NCI-H526 treated with DMSO at 0.1 percent for 48 hours (cell line): ENCODE measurements at regions not wholly inside any gene's neighbourhood (a gene's known extent, or its start where the extent isn't known, plus 50 kb on each side); places are given as distances from the start of the nearest gene placed in this dataset.
A peak's percentile ranks its signal among the peaks of the same experiment; 100 is the strongest.

Experiments
- DNase-seq: peaks from one replicate; lab custom pipeline; 2025; lab: John Stamatoyannopoulos, UW

DNA sequence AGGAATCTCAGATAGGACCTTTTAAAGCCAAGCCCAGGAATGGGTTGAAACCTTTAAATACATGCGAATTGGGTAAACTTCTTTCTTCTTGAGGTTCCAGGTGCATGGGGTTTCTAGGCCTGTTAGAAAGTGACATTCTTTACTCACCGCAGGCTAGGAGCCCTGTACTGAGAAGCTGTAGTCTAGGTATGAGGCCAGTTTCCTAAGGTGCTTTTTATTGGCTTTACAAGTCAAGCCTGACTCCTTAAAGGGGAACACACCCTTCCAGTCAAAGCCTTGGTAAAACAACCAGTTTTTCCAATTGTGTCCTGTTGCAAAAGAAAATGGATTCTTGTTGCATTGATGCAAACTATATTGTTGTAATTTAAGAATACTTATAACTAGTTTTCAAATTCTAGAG is 76.1 kb upstream of the ATP11B start:
- DNase-seq: no peak

DNA sequence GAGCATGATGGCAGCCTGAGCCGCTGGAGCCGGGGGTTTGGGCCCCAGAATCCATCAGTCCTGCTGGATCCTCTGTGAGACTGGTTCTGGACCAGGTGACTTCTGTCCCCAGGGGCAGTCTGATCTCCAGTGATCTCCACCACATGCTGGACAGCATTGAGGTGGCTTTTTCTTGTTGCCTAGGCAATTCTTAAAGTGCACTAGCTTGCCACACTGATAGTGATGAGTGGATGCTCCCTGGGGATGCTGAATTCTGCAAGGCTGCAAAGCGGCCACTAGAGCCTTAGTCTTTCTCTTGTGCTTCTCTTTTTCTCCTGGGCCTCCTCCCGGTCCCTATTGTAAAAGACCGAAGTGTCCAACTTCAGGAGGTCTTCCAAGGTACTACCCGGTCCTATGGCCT is 70.4 kb upstream of the ATP11B start:
- no peak for DNase-seq

DNA sequence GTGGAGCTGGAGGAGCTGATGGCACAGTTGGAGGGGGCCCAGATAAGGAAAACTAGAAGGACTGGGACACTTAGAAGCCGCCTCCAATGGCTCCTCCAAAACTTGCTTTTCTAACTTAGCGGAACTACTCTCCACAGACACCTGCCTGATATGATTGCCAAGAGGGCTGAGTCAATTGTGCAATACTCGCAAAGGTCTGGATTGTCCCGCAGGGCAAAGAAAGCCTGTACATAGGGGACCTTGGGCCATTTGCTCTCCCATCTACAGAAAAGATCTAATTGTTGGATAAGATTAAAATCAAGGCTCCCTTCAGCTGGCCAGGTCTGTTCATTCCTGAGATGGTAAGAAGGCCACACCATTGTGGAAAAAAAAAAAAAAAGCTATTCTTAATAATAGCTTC is 69.7 kb upstream of the ATP11B start:
- no peak for DNase-seq

DNA sequence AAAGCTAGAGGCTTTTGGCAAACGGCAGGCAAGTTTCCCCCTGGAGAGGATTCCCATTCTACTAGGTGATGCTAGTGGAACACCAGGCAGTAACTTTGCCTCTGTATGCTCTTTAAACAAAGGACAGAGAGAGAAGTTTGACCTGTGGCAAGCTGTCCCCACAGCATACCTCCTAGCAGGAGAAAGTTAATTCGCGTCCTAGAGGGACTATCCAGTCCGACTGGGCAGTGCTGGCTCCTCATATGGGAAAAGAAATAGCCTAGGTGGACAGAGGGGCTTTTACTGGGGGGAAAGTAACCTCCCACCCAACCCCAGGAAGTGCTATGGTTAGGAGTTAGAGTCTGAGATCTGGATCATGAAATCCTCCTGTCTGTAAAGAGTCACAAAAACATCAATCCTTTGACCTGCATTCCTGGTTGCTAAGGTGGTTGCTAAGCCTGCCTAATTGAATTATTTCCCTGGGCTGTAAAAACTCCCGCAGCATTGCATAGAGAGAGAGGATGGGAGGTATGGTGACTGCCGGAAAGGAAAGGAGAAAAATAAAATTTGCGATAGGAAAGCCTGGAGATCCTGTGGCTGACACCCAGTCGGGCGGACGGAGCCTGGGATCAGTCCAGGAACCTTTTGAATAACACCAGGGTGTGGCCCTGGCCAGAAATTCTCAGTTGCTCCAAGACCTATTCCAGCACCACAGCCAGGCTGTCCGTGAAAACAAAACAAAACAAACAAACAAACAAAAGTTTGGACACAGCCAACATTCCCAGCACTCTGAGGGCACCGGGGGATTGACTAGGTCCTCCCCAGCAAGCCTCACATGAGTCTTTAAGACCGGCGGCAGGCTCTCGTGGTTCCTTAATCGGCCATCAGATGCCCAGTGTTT is 67.7 kb upstream of the ATP11B start:
- DNase-seq: no peak

DNA sequence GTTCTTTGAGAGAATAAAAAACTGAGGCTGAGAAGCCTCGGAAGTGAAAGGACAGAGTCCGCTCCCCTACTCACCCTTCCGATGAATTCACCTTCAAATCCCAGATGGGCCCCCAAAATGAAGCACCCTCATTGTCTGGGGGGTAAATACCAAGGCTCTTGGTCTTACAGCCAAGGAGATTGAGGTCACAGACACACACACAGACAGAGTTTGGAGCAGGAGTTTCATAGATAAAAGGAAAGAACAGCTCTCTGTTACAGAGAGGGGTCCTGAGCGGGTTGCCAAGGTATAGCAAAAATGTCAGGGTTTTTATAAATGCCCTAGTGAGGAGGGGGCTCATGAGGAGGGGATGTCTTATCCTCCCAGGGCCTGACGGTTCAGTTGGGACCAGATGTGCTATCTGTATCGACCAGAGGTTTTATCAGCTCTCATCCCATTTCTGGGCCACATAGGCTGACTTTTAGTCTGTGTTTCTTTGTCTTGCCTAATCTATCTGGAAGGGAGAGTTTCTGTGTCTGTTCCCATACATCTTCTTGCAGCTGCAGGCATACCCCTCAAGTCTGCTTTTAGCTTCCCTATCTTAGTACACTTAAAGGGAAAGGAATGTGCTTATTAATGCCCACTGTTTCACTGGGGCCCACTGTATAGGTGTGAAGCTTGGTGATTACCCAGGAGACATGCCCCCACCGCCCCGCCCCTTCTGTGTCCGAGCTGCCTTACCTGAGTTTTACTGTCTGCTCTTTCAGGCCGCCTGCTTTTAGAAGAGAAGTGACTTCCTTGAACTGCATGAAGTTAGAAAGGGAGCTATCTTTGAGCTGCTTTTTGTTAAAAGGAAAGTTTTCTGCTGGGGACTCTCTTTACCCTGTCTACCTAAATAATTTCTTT is 66.8 kb upstream of the ATP11B start:
- no peak for DNase-seq

DNA sequence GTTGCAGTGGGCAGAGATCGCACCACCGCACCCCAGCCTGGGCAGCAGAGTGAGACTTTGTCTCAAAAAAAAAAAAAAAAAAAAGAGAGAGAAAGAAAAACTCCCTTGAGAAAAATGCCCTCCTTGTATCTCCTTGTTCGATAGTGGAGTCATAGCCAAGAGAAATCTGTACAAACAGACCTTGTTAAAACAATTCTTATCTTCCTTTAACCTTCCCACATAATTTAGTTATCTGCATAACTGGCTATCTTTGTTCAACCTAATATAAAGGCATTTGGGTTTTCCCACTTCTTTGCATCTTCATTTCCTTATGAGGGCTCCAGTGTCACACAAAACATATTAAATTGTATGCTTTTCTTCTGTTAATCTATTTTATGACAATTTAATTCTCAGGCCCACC is 65.1 kb upstream of the ATP11B start:
- DNase-seq: no peak

DNA sequence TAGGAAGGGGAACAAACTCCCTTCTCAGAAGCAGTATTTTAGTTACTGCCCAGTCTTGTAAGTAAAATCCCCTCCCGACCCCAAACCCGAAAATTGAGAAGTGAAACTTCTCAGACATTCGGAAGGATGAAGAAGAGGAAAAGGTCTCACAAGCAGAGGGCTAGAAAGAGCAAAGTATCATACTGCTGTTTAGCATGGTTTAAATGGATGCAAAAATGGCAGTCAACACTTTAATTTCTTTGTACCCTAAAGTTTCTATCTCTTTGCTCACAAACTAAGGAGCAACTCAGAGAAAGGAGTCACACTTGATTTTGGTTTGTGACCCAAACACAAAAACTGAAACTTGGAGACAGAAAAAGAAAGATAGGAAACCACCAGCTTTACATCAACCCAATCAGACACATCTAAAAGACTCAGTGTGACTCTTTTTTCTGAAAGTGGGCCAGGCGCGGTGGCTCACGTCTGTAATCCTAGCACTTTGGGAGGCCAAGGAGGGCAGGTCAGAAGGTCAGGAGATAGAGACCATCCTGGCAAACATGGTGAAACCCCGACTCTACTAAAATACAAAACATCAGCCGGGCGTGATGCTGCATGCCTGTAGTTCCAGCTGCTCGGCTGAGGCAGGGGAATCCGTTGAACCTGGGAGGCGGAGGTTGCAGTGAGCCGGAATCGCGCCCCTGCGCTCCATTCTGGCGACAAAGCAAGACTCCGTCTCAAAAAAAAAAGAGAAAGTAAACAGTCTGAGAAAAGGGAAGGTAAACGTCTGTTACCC is 63.2 kb upstream of the ATP11B start:
- no peak for DNase-seq

DNA sequence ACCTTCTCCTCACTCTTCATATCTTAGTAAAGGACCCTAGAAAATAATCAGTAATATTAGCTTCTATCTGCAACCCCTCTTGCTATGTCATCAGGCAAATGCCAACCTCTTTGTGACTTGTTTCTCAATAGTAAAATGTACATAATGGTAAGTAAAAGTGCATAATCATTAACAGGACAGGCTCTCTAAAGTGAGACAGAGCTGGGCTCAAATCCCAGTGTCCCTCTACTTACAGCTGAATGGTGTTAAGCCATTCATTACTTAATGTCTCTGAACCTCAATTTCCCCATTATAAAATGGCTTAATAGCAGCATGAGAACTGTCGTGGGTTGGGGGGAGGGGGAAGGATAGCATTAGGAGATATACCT is 62.6 kb upstream of the ATP11B start:
- DNase-seq: no peak

DNA sequence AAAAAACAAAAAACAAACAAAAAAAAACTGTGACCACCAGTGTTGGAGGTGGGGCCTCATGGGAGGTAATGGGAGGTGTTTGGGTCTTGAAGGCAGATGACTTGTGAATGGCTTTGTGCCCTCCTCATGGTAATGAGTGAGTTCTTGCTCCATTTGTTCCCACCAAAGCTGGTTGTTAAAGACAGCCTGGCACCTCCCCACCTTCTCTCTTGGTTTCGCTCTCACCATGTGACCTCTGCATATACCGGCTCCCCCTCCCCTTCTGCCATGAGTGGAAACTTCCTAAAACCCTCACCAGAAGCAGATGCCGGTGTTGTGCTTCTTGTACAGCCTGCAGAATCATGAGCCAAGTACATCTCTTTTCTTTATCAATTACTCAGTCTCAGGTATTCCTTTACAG is 61.5 kb upstream of the ATP11B start:
- DNase-seq: no peak

DNA sequence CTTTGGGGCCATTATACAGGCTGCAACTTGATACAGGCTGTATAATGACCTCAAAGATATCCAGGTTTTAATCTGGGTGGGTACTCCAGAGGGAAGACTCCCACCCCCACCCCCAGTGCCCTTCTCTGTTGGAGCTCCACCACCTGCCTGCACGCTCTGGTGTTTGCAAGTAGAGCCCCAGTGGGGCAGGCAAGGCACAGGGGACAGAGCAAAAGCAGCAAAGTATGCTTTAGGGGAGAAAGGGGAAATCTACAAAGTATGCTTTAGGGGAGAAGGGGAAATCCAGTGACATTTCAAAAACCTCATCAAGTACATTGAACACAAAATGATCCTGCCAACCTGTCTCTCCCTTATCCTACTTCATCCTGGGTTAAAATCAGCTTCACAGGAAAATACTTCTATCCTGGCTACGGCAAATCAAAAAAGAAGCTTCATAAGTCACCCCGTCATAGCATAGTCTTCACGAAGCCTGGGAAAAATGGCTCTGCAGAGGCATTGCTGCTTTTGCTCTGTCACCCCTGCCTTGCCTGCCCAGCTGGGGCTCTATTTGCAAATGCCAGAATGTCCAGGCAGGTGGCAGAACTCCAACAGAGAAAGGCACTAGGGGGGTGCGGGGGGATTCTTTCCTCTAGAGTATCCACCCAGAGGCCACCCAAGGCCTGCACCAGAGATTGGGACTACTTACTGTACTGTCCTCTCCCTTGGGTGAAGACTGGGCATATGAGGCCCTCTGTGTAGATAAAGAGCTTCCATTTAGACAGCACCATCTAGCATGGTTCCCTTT is 60.9 kb upstream of the ATP11B start:
- DNase-seq: no peak

DNA sequence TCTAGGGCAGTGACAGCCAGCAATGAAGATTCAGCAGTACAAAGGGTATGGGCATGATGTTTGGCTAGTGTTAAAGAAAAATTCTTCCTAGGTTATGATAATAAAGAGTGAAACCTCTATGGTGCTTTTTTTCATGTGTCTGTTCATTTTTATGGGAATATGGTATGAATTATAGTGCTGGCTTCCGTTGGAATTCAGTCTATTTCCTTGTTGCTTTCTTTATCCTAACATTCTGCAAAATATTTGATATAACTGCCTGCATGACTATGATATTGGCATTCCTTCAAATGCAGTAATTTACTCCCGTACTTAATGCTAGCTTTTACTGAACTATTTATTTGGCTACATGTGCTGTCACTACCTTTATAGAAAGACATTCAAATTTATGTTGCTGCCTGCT is 57.6 kb upstream of the ATP11B start:
- DNase-seq: no peak

DNA sequence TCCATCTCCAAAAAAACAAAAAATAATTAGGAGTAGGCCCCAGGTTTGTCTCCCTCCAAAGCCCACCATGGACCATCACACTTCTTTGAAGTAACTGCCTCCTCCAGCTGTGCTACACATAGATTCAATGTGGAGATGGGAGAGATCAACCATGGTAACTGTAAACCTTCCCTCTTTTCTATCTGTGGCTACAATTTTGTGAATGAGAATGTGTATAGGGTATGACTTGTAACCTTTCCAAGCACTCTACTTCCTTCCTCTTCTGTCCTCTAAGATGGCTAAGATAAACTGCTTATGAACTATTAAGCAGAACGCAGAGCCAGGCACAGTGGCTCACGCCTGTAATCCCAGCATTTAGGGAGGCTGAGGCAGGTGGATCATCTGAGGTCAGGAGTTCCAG is 55.5 kb upstream of the ATP11B start:
- DNase-seq: no peak

DNA sequence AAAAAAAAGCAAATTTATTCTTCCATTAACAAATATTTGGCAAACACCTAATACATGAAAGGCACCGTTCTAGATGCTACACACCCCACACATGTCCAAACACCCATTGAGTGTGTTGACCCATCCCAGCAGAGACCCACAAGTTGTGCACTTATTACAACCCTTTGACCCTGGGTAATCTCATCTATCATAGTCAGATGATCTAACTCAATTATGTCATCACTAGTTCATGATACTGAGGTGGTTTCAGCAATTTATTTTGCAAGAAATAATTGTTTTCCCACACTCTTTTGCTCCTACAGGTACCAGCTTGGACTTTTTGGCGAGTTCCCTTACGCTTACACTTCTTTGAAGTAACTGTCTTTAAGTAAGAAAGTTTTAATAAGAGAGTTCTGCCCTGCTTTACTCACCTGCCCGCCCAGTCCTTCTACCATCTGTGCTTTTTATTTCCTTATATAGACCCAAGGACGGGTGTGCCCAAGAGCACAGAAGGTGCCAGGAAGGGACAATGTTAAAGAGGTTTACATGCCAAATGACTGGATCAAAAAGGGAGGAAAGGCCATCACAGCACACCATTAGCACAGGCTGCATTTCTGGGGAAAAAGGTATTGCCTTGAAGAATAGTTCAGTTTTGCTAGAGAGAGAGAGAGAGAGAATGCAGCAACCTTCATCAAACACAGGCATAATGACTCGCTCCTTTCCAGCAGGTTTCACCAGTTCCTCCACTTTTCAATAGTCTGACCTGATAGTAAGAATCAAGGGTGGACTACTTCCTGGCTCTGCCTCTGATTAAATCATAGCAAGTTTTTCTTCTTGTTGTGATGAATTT is 54.5 kb upstream of the ATP11B start:
- DNase-seq: no peak

DNA sequence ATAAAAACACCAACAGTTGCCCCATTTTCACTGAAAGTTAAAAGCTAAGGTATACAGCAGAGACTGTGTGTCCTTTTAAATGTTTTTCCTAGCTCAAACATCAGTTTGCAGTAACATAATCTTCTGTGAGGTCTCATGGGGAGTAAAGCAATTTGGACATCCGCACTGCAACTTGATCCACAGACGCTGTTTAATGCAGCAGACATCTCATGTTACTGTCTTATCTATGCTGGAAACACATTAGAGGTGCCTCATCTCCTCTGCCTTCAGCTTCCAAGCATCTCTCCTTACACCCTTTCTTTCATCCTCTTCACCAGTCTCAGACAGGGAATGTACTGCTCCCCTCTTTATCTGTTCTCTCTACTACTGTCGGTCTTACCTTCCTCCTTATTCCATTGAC is 53.7 kb upstream of the ATP11B start:
- peak; percentile 32 for DNase-seq

DNA sequence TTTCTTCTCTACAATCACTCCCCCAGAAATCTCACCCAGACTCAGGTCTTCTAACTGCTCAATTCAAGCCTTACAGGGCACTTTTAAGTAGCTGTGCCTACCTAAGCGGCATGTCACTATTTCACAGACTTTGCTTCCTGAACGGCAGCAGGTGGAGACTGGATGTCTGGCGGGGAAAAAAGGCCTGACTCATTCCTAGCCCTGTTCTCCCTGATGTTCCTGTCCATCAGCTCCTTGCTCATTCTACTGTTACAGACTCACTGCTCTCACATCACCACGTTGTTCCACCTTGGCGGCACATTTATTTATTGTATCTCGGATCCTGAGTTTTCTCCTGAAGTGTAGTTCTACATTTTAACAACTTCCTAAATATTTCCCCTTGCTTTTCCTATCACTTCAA is 52.6 kb upstream of the ATP11B start:
- DNase-seq: peak; percentile 16

DNA sequence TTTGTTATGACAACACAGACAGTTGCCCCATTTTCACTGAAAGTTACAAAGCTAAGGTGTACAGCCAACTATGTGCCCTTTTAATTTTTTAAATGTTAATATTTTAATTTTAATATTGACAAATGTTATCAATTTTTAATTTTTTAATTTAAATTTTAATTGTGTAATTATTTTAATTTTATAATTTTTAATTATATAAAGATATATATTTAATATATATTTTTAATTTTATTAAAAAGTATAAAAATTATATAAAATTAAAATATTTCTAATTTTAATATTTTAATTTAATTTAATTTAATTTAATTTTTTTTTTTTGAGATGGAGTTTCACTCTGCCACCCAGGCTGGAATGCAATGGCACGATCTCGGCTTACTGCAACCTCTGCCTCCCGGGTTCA is 52.1 kb upstream of the ATP11B start:
- no peak for DNase-seq
